Cardiac septum (tissue), 1 donor: ENCODE measurements at regions not wholly inside any gene's neighbourhood (a gene's known extent, or its start where the extent isn't known, plus 50 kb on each side); places are given as distances from the start of the nearest gene placed in this dataset.

Source experiments
- DNase-seq: peaks from one replicate; pipeline ENCODE4 v3.0.0-alpha.2; 2020; ENCODE audit warnings: low spot score
- intact Hi-C: fragments of 100-400 bp; cut with DNase I; formaldehyde crosslinking; loops from one replicate; pipeline ENCODE4 v1.14.0; 2022
- donor health status: DM: no; HTN: no; CAD: no.

DNA sequence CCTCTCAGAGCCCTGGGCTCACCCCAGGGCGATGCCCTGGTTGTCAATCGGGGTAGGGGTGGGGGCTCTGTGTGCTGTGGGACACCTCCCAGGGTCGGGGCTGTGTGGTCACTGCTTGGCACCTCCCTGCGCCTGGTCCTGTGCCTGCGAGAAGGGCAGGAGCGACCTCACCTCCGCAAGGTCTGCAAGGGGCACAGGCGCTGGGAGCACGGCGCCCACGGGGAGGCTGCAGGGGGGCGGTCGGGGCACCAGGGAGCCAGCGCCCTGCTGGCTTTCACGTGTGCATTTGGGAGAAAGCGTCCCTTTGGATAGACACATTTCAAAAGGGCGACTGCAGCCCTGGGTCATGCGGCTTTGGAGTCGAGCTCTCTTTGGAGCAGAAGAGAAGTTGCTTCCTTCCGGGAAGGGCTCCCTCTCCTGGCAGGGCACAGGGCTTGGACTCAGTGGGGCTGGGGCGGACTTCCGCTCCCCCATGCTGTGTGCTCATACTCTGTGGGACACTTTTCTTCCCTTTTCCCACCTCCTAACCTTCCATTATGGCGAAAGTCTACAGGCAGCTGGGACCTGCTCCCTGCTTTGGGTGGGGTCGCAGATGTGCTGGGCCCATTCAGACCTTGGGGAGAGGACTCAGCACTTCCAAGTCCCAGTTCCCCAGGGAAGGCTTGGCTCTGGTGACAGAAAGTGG is 52.9 kb upstream of the SLC28A3 start:
- no peak for DNase-seq
- intact Hi-C loops = no loop called here

DNA sequence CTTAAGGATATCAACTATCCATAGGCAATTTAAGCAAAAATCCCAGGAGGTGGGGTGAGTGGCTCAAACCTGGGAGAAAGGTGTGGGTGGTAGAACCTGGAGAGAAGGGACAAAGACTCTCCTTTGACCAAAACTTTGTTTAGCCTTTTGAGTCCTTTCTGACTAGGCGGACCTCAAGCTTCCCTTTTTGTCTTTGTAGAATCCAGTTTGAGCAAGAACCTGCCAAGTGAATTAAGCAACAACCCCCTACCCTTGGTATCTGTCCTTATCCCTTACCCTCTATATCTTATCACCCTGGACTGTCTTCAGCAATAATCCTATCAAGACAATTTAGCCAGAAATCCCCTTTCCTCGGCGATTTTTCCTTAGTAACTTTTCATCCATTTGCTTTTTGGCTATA is 53.5 kb upstream of the SLC28A3 start:
- intact Hi-C loops = no loop called here
- no peak for DNase-seq

DNA sequence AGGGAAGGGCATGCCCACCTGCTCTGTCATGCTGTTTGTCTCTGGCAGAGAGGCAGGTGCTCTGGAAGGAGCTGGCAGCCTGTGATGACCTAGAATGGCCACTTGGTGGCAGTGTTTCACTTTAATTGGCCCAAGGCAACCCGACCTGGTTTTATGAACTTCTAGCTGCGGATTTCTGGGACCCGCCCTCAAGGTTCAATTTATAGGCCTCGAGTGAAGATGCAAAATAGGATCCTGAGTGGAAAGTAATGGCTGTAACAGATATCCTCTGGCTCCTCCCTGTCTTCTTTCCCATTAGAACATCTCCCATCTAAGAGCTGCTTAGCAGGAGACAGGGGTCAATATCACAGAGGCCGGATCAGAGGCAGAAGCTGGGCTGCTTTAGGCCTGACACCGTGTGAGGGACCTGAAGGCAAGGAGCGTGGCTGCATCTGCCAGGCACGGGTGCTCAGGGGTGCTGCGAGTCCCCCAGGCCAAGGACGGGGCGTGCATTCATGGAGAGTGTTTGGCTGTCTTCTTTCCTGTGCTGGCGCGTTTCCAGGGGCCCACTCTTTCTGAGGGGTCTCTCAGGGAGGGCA is 56.7 kb upstream of the SLC28A3 start:
- DNase-seq = peak; percentile 82
- intact Hi-C loops = loop anchor here (5.0 kb wide), 3 partner anchors 555 to 1215 kb away; no protein-coding TSS in a partner anchor

DNA sequence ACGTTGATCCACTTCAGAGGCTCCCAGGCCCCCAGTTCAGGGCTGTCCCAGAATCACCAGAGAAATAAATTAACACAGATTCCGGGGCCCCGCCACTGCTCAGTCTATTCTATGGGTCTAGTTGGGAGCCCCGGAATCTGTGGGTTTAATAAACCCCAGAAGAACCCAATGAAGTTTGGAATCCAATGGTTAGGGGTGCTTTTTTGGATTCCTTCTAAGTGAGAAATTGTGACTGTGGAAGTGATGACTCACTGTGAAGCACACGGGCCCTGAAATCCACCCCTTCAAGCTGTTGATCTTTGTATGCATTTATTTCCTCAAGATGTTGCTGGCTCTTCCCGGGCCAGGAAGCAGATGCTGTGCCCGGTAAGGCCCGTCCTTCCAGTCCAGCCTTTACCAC is 57.3 kb upstream of the SLC28A3 start:
- no peak for DNase-seq
- intact Hi-C loops = loop anchor here (5.0 kb wide), 3 partner anchors 554 to 1214 kb away; no protein-coding TSS in a partner anchor

DNA sequence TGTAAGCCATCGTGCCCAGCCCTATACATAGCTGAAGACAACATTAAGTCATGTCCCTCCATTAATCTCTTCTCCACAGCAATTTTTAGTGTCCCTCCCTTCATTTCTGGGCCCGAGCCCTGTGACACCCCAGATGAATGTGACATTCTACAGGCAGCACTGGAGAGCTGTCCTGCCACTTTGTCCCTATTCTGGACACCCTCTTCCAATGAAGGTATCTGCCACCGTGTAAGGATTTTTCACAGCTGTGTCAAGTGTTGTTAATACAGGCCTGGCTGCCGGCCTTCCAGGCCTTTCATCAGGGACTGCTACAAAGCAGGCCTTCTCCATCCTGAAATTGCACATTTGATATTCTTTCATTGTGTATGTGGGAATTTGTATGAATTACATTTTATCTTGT is 62.0 kb upstream of the SLC28A3 start:
- intact Hi-C loops = no loop called here
- no peak for DNase-seq

DNA sequence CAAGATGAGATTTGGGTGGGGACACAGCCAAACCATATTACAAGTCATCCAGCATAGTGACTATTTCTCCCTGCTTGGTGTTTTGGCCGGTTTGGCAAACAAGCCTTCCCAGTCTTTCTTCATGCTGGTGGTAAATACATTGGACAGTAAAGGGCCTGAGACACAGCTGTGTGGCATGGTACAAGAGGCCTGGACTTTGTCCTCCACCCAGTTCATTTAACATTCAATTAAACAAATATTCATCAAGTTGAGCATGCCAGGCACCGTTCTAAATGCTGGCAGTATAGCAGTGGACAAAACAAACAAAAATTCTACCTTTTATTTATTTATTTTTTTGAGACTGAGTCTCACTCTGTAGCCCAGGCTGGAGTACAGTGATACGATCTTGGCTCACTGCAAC is 62.7 kb upstream of the SLC28A3 start:
- intact Hi-C loops = no loop called here
- no peak for DNase-seq

DNA sequence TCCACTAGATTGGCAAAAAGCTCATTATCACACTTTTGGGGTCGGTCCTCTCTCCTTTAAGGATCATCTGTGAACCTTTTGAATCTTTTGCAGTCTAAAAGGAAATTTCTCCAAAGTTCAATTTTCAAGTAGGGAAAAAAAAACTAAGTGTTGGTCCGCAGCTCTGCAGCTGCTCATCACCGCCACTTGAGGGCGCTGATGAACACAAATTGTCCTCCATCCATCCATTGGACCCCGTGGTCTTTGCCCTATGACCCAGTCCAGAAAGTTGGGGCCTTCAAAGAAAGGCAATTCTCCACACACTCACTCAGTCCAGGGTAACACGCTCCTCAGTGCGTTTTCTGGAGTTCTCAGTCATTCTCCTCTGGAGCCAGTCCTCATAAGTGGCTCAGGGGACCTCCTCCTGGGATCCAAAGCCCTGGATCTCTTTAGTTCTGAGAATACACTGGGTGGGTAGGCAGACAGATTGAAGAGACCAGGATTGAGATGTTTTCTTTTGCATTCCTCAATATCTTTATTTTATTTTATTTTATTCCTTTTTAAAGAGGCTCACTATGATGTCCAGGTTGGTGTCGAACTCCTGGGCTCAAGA is 63.6 kb upstream of the SLC28A3 start:
- DNase-seq = no peak
- intact Hi-C loops = no loop called here

DNA sequence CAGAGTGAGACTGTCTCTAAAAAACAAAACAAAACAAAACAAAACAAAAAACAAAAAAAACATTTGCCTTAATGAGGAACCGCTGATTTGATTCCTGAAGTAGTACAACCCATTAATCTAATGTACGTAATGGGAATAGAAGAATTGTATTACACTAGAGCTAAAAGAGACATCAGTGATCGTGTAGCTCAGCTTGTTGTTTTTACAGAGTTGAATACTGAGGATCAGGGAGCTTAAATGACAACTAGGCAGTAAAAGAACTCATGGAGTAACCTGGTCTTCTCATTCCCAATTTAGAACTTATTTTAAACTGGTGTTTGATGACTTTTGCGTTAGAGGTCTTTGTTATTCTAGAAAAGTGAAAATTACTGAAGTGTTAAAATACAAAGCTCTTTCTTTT is 65.1 kb upstream of the SLC28A3 start:
- intact Hi-C loops = no loop called here
- DNase-seq = no peak

DNA sequence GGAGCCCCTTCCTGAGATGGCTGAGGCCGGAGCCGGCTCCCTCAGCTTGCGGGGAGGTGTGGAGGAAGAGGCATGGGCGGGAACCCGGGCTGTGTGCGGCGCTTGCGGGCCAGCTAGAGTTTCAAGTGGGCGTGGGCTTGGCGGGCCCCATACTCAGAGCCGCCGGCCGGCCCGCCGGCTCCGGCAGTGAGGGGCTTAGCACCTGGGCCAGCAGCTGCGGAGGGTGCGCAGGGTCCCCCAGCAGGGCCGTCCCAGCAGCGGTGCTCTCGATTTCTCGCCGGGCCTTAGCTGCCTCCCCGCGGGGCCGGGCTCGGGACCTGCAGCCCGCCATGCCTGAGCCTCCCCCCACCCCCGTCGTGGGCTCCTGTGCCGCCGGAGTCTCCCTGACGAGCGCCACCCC is 67.9 kb upstream of the SLC28A3 start:
- intact Hi-C loops = no loop called here
- no peak for DNase-seq

DNA sequence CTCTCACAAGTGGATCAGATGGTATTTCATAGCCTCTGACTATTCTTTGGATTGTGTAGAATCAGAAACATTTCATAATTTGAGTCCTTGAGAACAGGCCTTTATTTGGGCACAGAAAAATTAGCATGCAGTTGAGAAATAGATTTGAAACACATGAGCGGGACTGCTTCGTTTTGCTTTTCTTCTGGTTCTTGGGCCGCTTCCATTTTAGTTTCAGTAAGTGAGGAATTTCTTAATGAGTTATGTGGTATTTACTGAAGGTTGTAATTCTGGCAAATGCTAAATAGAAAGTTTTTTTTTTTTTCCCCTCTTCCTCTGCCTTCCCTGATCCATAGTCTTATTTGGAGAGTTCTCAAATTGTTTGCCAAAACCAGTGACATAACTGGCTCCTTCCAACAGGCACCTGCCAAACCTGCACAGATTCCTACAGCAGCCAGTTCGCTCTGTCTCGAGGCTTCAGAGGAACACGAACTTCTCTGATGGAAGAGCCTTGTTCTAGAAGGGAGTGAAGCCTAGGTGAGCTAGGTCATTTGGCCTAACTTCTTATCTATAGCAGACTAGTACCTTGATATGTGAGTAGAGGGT is 71.2 kb upstream of the SLC28A3 start:
- DNase-seq = no peak
- intact Hi-C loops = no loop called here

DNA sequence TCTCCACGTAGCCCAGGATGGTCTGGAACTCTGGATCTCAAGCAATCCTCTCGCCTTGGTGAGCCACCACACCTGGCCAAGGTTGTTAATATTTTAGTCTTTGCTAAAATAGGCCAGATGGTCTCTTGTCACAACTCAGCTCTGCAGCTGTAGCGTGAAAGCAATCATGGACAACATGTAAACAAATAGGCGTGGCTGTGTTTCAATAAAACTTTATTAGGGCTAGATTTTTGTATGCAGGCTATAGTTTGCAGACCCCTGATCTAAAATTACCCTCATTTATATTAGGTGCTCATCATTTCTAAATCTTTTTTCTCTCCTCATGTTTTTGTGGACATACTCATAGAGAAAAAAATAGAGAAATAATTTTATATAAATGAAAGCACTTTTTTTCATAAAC is 72.1 kb upstream of the SLC28A3 start:
- intact Hi-C loops = no loop called here

DNA sequence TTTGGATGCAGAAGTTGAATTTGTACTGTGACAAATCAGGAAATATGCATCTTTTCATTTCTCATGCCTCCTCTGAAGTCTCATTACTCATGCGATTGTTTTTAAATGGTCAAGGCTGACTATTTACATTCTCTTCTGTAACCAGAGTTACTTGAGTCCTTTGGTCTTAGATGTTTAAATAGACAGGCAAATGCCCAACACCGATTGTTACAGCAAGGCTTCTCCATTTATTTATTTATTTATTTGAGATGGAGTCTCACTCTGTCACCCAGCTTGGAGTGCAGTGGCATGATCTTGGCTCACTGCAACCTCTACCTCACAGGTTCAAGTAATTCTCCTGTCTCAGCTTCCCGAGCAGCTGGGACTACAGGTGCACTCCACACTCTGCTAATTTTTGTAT is 72.7 kb upstream of the SLC28A3 start:
- intact Hi-C loops = no loop called here
- no peak for DNase-seq

More for the DNA sequence above, 72.1 kb upstream of the SLC28A3 start:
- no peak for DNase-seq

DNA sequence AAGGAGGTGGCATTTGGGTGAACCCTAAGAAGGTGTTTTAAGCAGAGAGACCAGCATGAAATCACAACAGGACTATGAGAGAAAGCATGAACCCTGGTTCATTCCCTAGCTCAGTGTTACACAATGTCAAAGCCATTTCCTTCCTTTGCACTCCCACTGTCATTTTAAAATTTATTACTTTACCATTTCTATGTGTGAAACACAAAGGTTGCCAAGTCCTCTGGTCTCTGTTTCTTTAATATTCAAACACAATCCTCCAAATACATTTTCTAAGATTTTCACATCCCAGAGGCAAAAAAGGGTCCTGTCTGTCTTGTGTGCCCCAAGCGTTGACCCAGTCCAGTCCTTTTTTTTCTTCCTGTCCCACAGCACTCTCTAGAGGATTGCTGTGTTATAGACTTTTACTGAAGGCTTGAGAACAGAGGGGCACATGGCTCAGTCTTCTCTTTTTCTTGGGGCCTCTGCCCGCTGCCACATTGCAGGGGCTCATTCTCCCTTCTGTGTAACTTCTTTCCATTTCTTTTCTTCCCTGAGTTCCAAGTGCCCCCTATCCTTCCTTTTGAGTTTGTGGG is 78.6 kb upstream of the SLC28A3 start:
- intact Hi-C loops = no loop called here

DNA sequence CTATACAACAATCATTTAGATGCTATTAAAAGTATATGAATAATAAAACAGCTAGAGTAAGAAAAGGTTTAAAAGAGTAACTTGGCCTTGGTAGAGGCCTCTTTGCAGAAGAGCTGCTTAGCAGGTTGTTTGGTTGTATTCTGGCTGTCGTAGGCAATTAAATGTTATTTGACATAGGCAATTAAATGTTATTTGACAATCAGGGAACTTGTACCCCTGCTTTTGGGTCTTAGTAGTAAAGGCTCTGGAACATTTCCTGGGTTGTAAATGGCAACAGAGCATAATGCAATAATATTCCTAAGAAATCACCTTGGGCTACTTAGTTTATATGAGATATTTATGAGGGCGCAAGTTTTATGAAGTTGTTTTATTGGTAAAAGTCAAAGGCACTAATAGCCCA is 84.4 kb upstream of the SLC28A3 start:
- intact Hi-C loops = no loop called here
- DNase-seq = no peak

More for the DNA sequence above, 78.6 kb upstream of the SLC28A3 start:
- no peak for DNase-seq

DNA sequence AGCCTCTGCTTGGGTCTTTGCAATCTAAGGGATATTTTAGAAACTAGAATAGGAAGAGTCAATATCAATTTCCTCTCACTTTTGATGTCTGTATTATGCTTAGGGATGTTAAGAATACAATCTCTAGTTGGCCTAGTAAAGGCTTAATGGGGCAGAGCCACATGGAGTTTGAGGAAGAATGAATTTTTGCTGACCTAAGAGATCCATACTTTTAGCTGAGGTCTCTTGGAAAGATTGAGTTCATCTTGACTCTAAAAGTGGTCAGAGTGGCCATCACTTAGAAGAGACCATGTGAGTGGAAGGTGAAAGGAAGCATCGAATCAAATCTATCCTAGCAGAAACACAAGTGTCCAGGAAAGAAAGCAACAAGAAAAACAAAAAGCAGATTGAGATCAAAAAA is 92.2 kb upstream of the SLC28A3 start:
- no peak for DNase-seq
- intact Hi-C loops = no loop called here

DNA sequence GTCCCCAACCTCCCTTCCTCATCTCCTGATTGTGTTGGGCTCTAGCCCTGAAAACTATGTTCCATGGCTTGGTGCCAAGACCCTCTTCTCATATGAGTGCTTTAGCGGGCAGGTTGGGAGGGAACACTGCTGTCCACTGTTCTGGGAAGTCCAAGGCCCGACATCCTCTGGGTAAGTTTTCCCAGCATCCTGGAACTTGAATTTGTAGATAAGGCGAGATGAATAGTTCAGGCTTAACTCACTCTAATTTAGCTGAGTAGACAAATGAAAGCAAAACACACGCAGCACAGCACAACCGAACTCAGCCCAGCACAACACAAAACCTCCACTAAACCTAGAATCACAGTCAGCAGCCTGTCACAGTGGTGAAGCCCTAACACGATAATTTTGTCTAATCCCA is 95.3 kb upstream of the SLC28A3 start:
- intact Hi-C loops = no loop called here
- no peak for DNase-seq

DNA sequence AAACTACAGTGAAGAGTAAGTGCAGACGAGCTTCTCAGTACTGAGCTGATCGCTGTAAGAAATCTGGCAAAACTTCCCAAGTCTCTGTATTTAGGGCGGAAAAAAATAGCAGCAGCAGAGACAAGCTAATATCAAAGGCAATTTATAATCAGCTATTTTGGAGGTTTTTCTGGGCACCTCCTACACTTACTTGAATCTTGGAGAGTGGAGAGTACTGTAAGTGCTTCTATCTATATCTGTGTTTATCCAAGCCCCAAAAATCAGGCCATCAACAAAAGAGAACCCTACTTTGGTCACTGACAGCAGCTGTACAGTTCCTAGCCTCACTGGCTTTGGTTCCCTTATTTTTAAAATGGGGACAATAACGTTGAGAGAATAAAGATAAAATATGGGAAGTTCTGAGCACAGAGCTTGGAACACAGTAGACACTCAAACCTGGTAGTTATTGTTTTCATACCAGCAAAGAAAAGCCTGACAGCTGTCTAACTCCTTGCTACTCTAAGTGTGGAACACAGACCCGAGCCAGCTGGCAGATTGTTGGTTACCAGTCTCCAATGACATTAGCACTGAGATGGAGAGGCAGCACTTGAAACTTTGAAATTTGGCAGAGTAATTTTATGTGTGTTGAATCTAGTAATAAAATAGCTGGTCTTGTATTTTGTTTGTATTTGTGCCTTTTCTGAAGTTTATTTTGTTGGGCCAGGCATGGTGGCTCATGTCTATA is 96.0 kb upstream of the SLC28A3 start:
- intact Hi-C loops = no loop called here
- DNase-seq = no peak

DNA sequence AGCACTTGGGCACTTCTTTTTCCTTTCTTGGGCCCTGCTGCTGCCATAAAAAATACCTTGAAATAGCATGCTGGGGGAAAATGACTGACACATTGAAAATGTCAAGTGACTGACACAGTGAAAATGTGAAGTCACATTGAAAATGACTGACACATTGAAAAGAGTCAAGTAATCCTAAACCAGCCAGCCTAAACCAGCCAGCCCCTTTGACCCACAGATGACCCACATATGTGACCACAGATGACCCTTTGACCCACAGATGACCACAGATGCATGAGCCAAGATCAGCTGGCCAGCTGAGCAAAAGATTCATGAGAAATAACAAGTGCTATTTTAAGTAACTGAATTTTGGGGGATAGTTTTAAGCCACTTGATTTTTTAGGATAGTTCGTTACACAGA is 97.8 kb upstream of the SLC28A3 start:
- intact Hi-C loops = no loop called here
- DNase-seq = no peak

DNA sequence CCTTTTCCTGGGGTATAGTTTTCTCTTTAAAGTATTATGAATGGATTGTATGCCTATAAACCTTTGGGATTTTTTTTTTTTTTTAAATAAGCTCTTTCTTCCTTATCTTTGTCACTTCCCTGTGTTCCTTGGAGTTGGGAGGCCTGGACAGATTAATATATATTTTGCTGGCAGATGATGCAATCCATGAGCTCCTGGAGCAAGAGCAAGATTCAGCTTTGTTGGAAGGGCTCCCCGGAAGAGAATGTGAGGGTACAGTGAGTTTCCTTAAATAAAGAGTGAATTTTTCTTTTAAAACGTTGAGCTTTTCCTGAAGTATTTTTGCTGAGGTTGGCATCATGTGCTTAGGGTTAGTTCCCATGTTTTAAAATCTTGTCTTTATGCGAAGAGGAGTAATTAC is 98.7 kb upstream of the SLC28A3 start:
- intact Hi-C loops = no loop called here
- DNase-seq = no peak

DNA sequence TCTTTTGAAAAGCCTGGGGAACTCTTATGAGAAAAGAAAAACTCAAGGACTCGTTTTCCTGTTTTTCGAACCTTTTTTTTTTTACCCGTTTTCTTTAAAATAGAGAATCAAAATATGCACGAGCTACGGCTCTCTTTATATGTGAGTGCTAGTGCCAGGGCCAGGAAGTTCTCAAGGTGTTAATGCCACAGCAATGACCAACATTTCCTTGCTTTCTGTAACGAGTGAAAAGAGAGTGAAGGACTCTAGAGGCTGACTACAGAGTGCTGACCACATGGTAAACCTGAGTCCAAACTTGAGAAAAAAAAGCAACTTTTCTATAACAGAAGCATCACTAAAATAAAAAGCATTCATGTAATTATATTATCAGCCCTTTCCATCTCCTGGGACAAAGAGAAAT is 102.2 kb upstream of the SLC28A3 start:
- no peak for DNase-seq
- intact Hi-C loops = no loop called here
